GM23338 (cell line): ENCODE measurements at regions not wholly inside any gene's neighbourhood (a gene's known extent, or its start where the extent isn't known, plus 50 kb on each side); places are given as distances from the start of the nearest gene placed in this dataset.

ENCODE experiments used
- ATAC-seq: fragments of 200-7000 bp; cut with Tn5 transposase; 3 replicates; pipeline ENCODE4 v1.9.1; 2020
- DNase-seq: peaks from one replicate; pipeline ENCODE4 v3.0.0-alpha.2; 2015; ENCODE audit warnings: low spot score
- H2AFZ ChIP-seq: fragments of 200-600 bp; sonication (generic); 2 replicates; pipeline ENCODE4 v1.8.0; 2016; ENCODE audit warnings: antibody characterized with exemption, mild to moderate bottlenecking, moderate library complexity
- H3F3A ChIP-seq: fragments of 200-600 bp; sonication (generic); replicated peaks from 2 replicates; pipeline ENCODE4 v1.8.0; 2017; ENCODE audit warnings: antibody characterized with exemption, mixed run types, low read depth
- H3K27ac ChIP-seq: fragments of 200-600 bp; sonication (generic); 2 replicates; pipeline ENCODE4 v1.6.1; 2016; ENCODE audit warnings: low read depth
- H3K27me3 ChIP-seq: fragments of 200-600 bp; sonication (generic); 2 replicates; pipeline ENCODE4 v1.8.0; 2016; ENCODE audit warnings: mild to moderate bottlenecking, mixed run types, moderate library complexity; ENCODE audit not compliant: insufficient read depth
- H3K36me3 ChIP-seq: fragments of 200-600 bp; sonication (generic); 2 replicates; pipeline ENCODE4 v1.8.0; 2016; ENCODE audit warnings: mild to moderate bottlenecking; ENCODE audit not compliant: insufficient read depth
- H3K4me1 ChIP-seq: fragments of 200-600 bp; sonication (generic); 2 replicates; pipeline ENCODE4 v1.8.0; 2016; ENCODE audit warnings: mild to moderate bottlenecking, moderate library complexity; ENCODE audit not compliant: insufficient read depth
- H3K4me2 ChIP-seq: fragments of 200-600 bp; sonication (generic); 2 replicates; pipeline ENCODE4 v1.7.1; 2017; ENCODE audit warnings: mixed run types
- H3K4me3 ChIP-seq: fragments of 200-600 bp; sonication (generic); 2 replicates; pipeline ENCODE4 v1.6.1; 2016; ENCODE audit warnings: mixed run types
- H3K79me2 ChIP-seq: fragments of 200-600 bp; sonication (generic); replicated peaks from 2 replicates; pipeline ENCODE4 v1.8.0; 2017; ENCODE audit warnings: mild to moderate bottlenecking; ENCODE audit not compliant: insufficient read depth
- H3K9me2 ChIP-seq: fragments of 200-600 bp; sonication (generic); 2 replicates; pipeline ENCODE4 v1.8.0; 2017; ENCODE audit not compliant: insufficient read depth
- H4K20me1 ChIP-seq: fragments of 200-600 bp; sonication (generic); replicated peaks from 2 replicates; pipeline ENCODE4 v1.8.0; 2017; ENCODE audit warnings: mild to moderate bottlenecking; ENCODE audit not compliant: insufficient read depth
- H3K27ac Mint-ChIP-seq: 2 replicates; pipeline ENCODE4 v1.8.0; 2020; ENCODE audit warnings: inconsistent platforms, mild to moderate bottlenecking, moderate library complexity, mixed read lengths
- H3K27me3 Mint-ChIP-seq: 3 replicates; pipeline ENCODE4 v1.8.0; 2022; ENCODE audit warnings: low read depth, mild to moderate bottlenecking, moderate library complexity, mixed read lengths, inconsistent platforms; ENCODE audit not compliant: insufficient read depth, poor library complexity
- H3K36me3 Mint-ChIP-seq: 3 replicates; pipeline ENCODE4 v1.8.0; 2021; ENCODE audit warnings: low read depth, mild to moderate bottlenecking, inconsistent platforms, moderate library complexity, mixed read lengths
- H3K4me1 Mint-ChIP-seq: 3 replicates; pipeline ENCODE4 v1.8.0; 2020; ENCODE audit warnings: mild to moderate bottlenecking, inconsistent platforms, mixed read lengths
- H3K4me3 Mint-ChIP-seq: 3 replicates; pipeline ENCODE4 v1.8.0; 2021; ENCODE audit warnings: moderate library complexity, mild to moderate bottlenecking, inconsistent platforms, mixed read lengths
- H3K9me3 Mint-ChIP-seq: 3 replicates; pipeline ENCODE4 v1.8.0; 2020; ENCODE audit warnings: moderate library complexity, mild to moderate bottlenecking, inconsistent platforms, mixed read lengths
- CREB1 ChIP-seq: fragments of 250-450 bp; sonication (Bioruptor Pico); IDR thresholded peaks from 2 replicates; pipeline ENCODE4 v1.5.0; 2020; ENCODE audit warnings: low read depth, mild to moderate bottlenecking, moderate library complexity
- CTCF ChIP-seq, 2 experiments: fragments of 200-600 bp in 1 of 2; sonication (generic) in 1 of 2; conservative IDR thresholded peaks; 2 replicates each; pipeline versions ENCODE4 v1.5.1 to v1.6.1; 2016 to 2017; ENCODE audit warnings: antibody characterized with exemption in 2 of 2, low read depth in 2 of 2, mild to moderate bottlenecking in 2 of 2, moderate library complexity in 1 of 2
- ETS1 ChIP-seq: IDR thresholded peaks from 2 replicates; pipeline ENCODE4 v1.6.1; 2016; ENCODE audit warnings: antibody characterized with exemption
- EZH2 ChIP-seq: fragments of 200-600 bp; sonication (generic); IDR thresholded peaks from one replicate; pipeline ENCODE4 v1.8.0; 2017; ENCODE audit warnings: antibody characterized with exemption, mild to moderate bottlenecking, low read depth; ENCODE audit not compliant: unreplicated experiment
- EZH2phosphoT487 ChIP-seq: fragments of 200-600 bp; sonication (generic); IDR thresholded peaks from one replicate; pipeline ENCODE4 v1.8.1; 2018; ENCODE audit warnings: antibody characterized with exemption; ENCODE audit not compliant: unreplicated experiment
- JUNB ChIP-seq: IDR thresholded peaks from one replicate; pipeline ENCODE4 v1.6.1; 2016; ENCODE audit warnings: antibody characterized with exemption; ENCODE audit not compliant: unreplicated experiment
- NANOG ChIP-seq: IDR thresholded peaks from 2 replicates; pipeline ENCODE4 v1.6.1; 2016; ENCODE audit warnings: antibody characterized with exemption, borderline replicate concordance
- POLR2AphosphoS5 ChIP-seq: IDR thresholded peaks from 2 replicates; pipeline ENCODE4 v1.6.1; 2016; ENCODE audit warnings: antibody characterized with exemption, low read depth
- REST ChIP-seq: IDR thresholded peaks from one replicate; pipeline ENCODE4 v1.6.1; 2018; ENCODE audit warnings: antibody characterized with exemption; ENCODE audit not compliant: unreplicated experiment
- STAT1 ChIP-seq: IDR thresholded peaks from one replicate; pipeline ENCODE4 v1.6.1; 2016; ENCODE audit warnings: antibody characterized with exemption; ENCODE audit not compliant: unreplicated experiment
- ZNF114 ChIP-seq: fragments of 250-450 bp; sonication (Bioruptor Pico); IDR thresholded peaks from 2 replicates; pipeline ENCODE4 v1.5.0; 2020; ENCODE audit warnings: mild to moderate bottlenecking, moderate library complexity
- ZNF331 ChIP-seq: fragments of 250-450 bp; sonication (Bioruptor Pico); IDR thresholded peaks from 2 replicates; pipeline ENCODE4 v1.5.0; 2020; ENCODE audit warnings: low read depth, mild to moderate bottlenecking, moderate library complexity
- ZNF462 ChIP-seq: fragments of 250-450 bp; sonication (Bioruptor Pico); IDR thresholded peaks from 2 replicates; pipeline ENCODE4 v1.5.0; 2020; ENCODE audit warnings: mild to moderate bottlenecking, moderate library complexity

- no peak overlapping the region for H3K27ac Mint-ChIP-seq
- peaks cover 14% of the 10 kb centered on the region; the same call in 2 of the 3 replicates for H3K9me3 Mint-ChIP-seq
- H3K4me3 ChIP-seq = no peak overlapping the region
- H4K20me1 ChIP-seq = no peaks in the 10 kb centered on the region
- no peaks in the 10 kb centered on the region for H3K36me3 ChIP-seq
- no peaks in the 10 kb centered on the region for H3K4me1 ChIP-seq
- peaks cover 17% of the 10 kb centered on the region for H3K27me3 Mint-ChIP-seq
- TF ChIP-seq CTCF (conservative IDR thresholded peaks at IDR 0.05; ENCODE audit: low read depth in 2 of 2) (no peak), EZH2 (no peak), ZNF114 (CRISPR knock-in tag) (no peak), ZNF462 (CRISPR knock-in tag) (no peak), REST (no peak), JUNB (no peak), POLR2AphosphoS5 (no peak), ZNF331 (CRISPR knock-in tag) (no peak), CREB1 (CRISPR knock-in tag) (no peak), STAT1 (no peak), NANOG (no peak), EZH2phosphoT487 (no peak), ETS1 (no peak)
- DNase-seq = no peak
- no peaks in the 10 kb centered on the region for H3K79me2 ChIP-seq
- no peak overlapping the region for H3K4me2 ChIP-seq
- no peaks in the 10 kb centered on the region for H3K9me2 ChIP-seq
- H3F3A ChIP-seq = no peaks in the 10 kb centered on the region
- ATAC-seq = no peak
- no peak overlapping the region for H2AFZ ChIP-seq
- H3K27ac ChIP-seq = no peak overlapping the region
- H3K4me3 Mint-ChIP-seq = no peak overlapping the region
- no peaks in the 10 kb centered on the region; the same call in 2 of the 3 replicates for H3K4me1 Mint-ChIP-seq
- no peaks in the 10 kb centered on the region for H3K36me3 Mint-ChIP-seq
- H3K27me3 ChIP-seq = no peaks in the 10 kb centered on the region
Observed at GRCh38 chr9:135402048-135402738, 77.4 kb upstream of the PPP1R26 start.
